Lung (tissue), 11 donors: ENCODE measurements at regions not wholly inside any gene's neighbourhood (a gene's known extent, or its start where the extent isn't known, plus 50 kb on each side); places are given as distances from the start of the nearest gene placed in this dataset.

Experiments
- ATAC-seq: fragments of 200-7000 bp; cut with Tn5 transposase; one replicate; pipeline ENCODE4 v1.9.1; 2020; ENCODE audit warnings: moderate number of reproducible peaks; ENCODE audit not compliant: insufficient read depth, low FRiP score
- DNase-seq, 3 donors: peaks; one replicate each; pipeline ENCODE4 v3.0.0-alpha.2; 2013 to 2017
- H3K27ac ChIP-seq, 2 donors: one replicate each; pipeline ENCODE4 v1.5.1; 2013; ENCODE audit warnings: mild to moderate bottlenecking in 2 of 2, moderate library complexity in 2 of 2, control low read depth in 1 of 2, inconsistent platforms in 1 of 2, low read depth in 1 of 2, low read length in 1 of 2
- H3K27me3 ChIP-seq, 3 donors: one replicate each; pipeline ENCODE4 v1.5.1; 2013; ENCODE audit warnings: low read length in 2 of 3; ENCODE audit not compliant: control insufficient read depth in 3 of 3, insufficient read depth in 3 of 3
- H3K36me3 ChIP-seq, 4 donors: one replicate each; pipeline ENCODE4 v1.5.1; 2013; ENCODE audit warnings: low read length in 4 of 4, mild to moderate bottlenecking in 1 of 4, moderate library complexity in 1 of 4; ENCODE audit not compliant: control insufficient read depth in 4 of 4, insufficient read depth in 4 of 4
- H3K4me1 ChIP-seq, 5 donors: one replicate each; pipeline ENCODE4 v1.5.1; 2013; ENCODE audit warnings: low read length in 5 of 5, mild to moderate bottlenecking in 2 of 5, moderate library complexity in 1 of 5; ENCODE audit not compliant: control insufficient read depth in 5 of 5, insufficient read depth in 5 of 5
- H3K4me3 ChIP-seq: one replicate; pipeline ENCODE4 v1.5.1; 2013; ENCODE audit warnings: mild to moderate bottlenecking, control low read depth, moderate library complexity
- H3K9ac ChIP-seq, 2 donors: one replicate each; pipeline ENCODE4 v1.5.1; 2013; ENCODE audit warnings: low read length in 2 of 2, control low read depth in 1 of 2; ENCODE audit not compliant: insufficient read depth in 1 of 2
- H3K9me3 ChIP-seq, 4 donors: one replicate each; pipeline ENCODE4 v1.5.1; 2013; ENCODE audit warnings: low read length in 3 of 4, mild to moderate bottlenecking in 1 of 4, moderate library complexity in 1 of 4; ENCODE audit not compliant: control insufficient read depth in 4 of 4, insufficient read depth in 3 of 4
- CTCF ChIP-seq: IDR thresholded peaks from 2 replicates; pipeline ENCODE4 v1.5.1; 2012; ENCODE audit warnings: mild to moderate bottlenecking; ENCODE audit errors: control extremely low read depth, extremely low read depth
- WGBS, 2 donors: extraction: QIAGEN DNeasy Blood & Tissue Kit; methylation state at CpG; one replicate each; pipeline ENCODE4 v1.1.7; 2013; 5-methylcytosine and 5-hydroxymethylcytosine counted together
- donor health status: control.
- donor health status: control.
- donor health status: Bipolar disorder and iron deficiency.
- donor health status: healthy.
- donor health status: DM: yes; HTN: yes; CAD: no.

- no peak overlapping the region for H3K27ac ChIP-seq
- no peak for TF ChIP-seq CTCF
- H3K4me3 ChIP-seq = no peak overlapping the region
- no peaks in the 10 kb centered on the region for H3K27me3 ChIP-seq
- WGBS, 2 donors = 67 to 75% methylated on average over 6 of the region's 6 CpGs
- H3K36me3 ChIP-seq = no peaks in the 10 kb centered on the region
- no peak for ATAC-seq
- peaks cover 0 to 30% (median 0%) of the 10 kb centered on the region in 5 donors for H3K4me1 ChIP-seq
- peaks cover 0 to 1% (median 0%) of the 10 kb centered on the region in 4 donors for H3K9me3 ChIP-seq
- peak in 1 of 3 donors; percentile 37 for DNase-seq
- H3K9ac ChIP-seq = no peak overlapping the region
These were observed 329.6 kb upstream of the RSPO3 start for GRCh38 chr6:126788861-126789365.

- no peak overlapping the region for H3K9ac ChIP-seq
- TF ChIP-seq CTCF = no peak
- no peaks in the 10 kb centered on the region for H3K27me3 ChIP-seq
- WGBS, 2 donors = 78 to 89% methylated on average over 5 of the region's 5 CpGs
- ATAC-seq (no peak), DNase-seq (no peak)
- peaks cover 0 to 14% (median 0%) of the 10 kb centered on the region in 5 donors for H3K4me1 ChIP-seq
- peaks cover 0 to 1% (median 0%) of the 10 kb centered on the region in 4 donors for H3K9me3 ChIP-seq
- no peak overlapping the region for H3K27ac ChIP-seq
- no peak overlapping the region for H3K4me3 ChIP-seq
- H3K36me3 ChIP-seq = no peaks in the 10 kb centered on the region
These were observed 326.0 kb upstream of the RSPO3 start for GRCh38 chr6:126792340-126793085.

- no peak overlapping the region for H3K4me3 ChIP-seq
- DNase-seq = no peak
- H3K9me3 ChIP-seq = peaks cover 0 to 1% (median 0%) of the 10 kb centered on the region in 4 donors
- TF ChIP-seq CTCF = no peak
- H3K27ac ChIP-seq = no peak overlapping the region
- no peaks in the 10 kb centered on the region for H3K27me3 ChIP-seq
- ATAC-seq = no peak
- H3K36me3 ChIP-seq = no peaks in the 10 kb centered on the region
- no peak overlapping the region for H3K9ac ChIP-seq
- H3K4me1 ChIP-seq = peaks cover 0 to 4% (median 0%) of the 10 kb centered on the region in 5 donors
These were observed 323.3 kb upstream of the RSPO3 start for GRCh38 chr6:126795161-126795560.
